ENCODE measurements at regions not wholly inside any gene's neighbourhood (a gene's known extent, or its start where the extent isn't known, plus 50 kb on each side); places are given as distances from the start of the nearest gene placed in this dataset.

- H3K9me2 ChIP-seq (ENCODE audit: low read depth, low read length), result no peaks in the 10 kb centered on the region
- H3K27ac ChIP-seq (ENCODE audit: low read depth, low read length, poor library complexity, severe bottlenecking), result no peak overlapping the region
- no peaks in the 10 kb centered on the region for H4K20me1 ChIP-seq (ENCODE audit: insufficient read depth, low read length)
- no peaks in the 10 kb centered on the region for H3K36me3 ChIP-seq (ENCODE audit: insufficient read depth, low read length)
- H3K4me2 ChIP-seq (ENCODE audit: low read length), result no peak overlapping the region
- H3K4me1 ChIP-seq (ENCODE audit: insufficient read depth, low read length, severe bottlenecking), result no peaks in the 10 kb centered on the region
- H2AFZ ChIP-seq (ENCODE audit: low read length), result no peak overlapping the region
- no peaks in the 10 kb centered on the region for H3F3A ChIP-seq (ENCODE audit: insufficient read depth, low read length)
- no peak overlapping the region for H3K9ac ChIP-seq (ENCODE audit: low read length)
- H3K9me3 ChIP-seq (ENCODE audit: low read length), result no peaks in the 10 kb centered on the region
- no peaks in the 10 kb centered on the region for H3K79me2 ChIP-seq (ENCODE audit: insufficient read depth, low read length)
- TF ChIP-seq, protein P1, sequence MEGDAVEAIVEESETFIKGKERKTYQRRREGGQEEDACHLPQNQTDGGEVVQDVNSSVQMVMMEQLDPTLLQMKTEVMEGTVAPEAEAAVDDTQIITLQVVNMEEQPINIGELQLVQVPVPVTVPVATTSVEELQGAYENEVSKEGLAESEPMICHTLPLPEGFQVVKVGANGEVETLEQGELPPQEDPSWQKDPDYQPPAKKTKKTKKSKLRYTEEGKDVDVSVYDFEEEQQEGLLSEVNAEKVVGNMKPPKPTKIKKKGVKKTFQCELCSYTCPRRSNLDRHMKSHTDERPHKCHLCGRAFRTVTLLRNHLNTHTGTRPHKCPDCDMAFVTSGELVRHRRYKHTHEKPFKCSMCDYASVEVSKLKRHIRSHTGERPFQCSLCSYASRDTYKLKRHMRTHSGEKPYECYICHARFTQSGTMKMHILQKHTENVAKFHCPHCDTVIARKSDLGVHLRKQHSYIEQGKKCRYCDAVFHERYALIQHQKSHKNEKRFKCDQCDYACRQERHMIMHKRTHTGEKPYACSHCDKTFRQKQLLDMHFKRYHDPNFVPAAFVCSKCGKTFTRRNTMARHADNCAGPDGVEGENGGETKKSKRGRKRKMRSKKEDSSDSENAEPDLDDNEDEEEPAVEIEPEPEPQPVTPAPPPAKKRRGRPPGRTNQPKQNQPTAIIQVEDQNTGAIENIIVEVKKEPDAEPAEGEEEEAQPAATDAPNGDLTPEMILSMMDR (IDR thresholded peaks at IDR 0.05; ENCODE audit: low read length), result no peak
- no peak for TF ChIP-seq EZH2 (IDR thresholded peaks at IDR 0.05; ENCODE audit: borderline replicate concordance, low read length)
- no peaks in the 10 kb centered on the region for H3K27me3 ChIP-seq (ENCODE audit: insufficient read depth, low read length)
- no peak overlapping the region for H3K4me3 ChIP-seq (ENCODE audit: low read depth, low read length, poor library complexity, severe bottlenecking)
These were observed 407.3 kb upstream of the FLRT2 start for GRCh38 chr14:85122690-85123089.

DNA sequence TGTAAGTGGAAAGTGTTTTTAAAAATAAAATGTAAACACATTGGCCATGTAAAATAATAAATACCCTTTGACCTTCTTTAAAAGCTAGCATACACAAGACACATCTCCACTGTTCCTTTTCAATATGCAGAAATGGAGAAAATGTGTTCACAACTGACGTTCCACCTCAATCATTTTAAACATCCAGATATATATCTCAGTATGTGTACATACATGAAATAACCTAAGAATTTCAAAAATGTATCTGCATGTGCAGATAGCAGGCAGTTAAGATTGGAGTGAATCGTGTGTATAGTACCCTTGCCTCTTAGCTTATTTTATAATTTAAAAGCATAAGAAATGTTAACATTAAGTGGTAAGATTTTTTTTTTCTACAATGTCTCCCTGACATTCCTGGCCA is 406.2 kb upstream of the FLRT2 start:
- Histone ChIP-seq H3K4me2 (ENCODE audit: low read length) (no peak overlapping the region), H3K9me2 (ENCODE audit: low read depth, low read length) (no peaks in the 10 kb centered on the region), H3K36me3 (ENCODE audit: insufficient read depth, low read length) (no peaks in the 10 kb centered on the region), H3K79me2 (ENCODE audit: insufficient read depth, low read length) (no peaks in the 10 kb centered on the region), H3K27me3 (ENCODE audit: insufficient read depth, low read length) (no peaks in the 10 kb centered on the region), H4K20me1 (ENCODE audit: insufficient read depth, low read length) (no peaks in the 10 kb centered on the region), H3K4me3 (ENCODE audit: low read depth, low read length, poor library complexity, severe bottlenecking) (no peak overlapping the region), H3K9ac (ENCODE audit: low read length) (no peak overlapping the region), H3K9me3 (ENCODE audit: low read length) (no peaks in the 10 kb centered on the region), H2AFZ (ENCODE audit: low read length) (no peak overlapping the region), H3K4me1 (ENCODE audit: insufficient read depth, low read length, severe bottlenecking) (no peaks in the 10 kb centered on the region), H3K27ac (ENCODE audit: low read depth, low read length, poor library complexity, severe bottlenecking) (no peak overlapping the region), H3F3A (ENCODE audit: insufficient read depth, low read length) (no peaks in the 10 kb centered on the region)
- TF ChIP-seq EZH2 (IDR thresholded peaks at IDR 0.05; ENCODE audit: borderline replicate concordance, low read length), result no peak
- TF ChIP-seq, protein P1 (IDR thresholded peaks at IDR 0.05; ENCODE audit: low read length), result no peak

DNA sequence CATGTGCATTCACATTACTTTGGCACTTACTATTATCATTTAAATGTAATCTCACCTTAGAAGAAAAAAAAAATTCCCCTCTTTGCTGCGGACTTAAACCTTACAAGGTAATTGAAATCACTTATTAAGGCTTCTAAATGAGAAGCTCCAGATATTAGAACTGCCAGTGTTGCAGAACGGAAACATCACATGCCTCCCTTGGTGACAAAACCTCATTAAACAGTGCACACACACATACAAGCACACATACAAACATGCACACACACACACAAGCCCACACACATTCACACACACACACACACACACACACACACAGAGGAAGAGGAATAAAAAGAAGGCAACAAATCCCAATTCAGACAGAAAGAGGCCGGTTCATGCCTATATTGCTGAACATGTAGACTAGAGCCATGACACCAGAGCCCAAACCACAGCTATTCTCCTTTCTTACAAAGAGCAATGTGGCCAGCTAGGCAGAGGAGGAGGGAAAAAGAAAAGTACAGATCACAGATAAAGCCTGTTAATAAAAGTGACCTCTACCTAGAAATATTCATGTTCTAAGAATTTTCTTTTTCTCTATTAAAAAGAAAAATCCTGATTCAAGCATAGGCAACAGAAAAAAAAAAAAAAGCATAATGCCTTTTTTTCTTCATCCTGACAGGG is 405.2 kb upstream of the FLRT2 start:
- Histone ChIP-seq H3K9me2 (ENCODE audit: low read depth, low read length) (no peaks in the 10 kb centered on the region), H3K79me2 (ENCODE audit: insufficient read depth, low read length) (no peaks in the 10 kb centered on the region), H3K9me3 (ENCODE audit: low read length) (no peaks in the 10 kb centered on the region), H3K9ac (ENCODE audit: low read length) (no peak overlapping the region), H3K27ac (ENCODE audit: low read depth, low read length, poor library complexity, severe bottlenecking) (no peak overlapping the region), H3K4me3 (ENCODE audit: low read depth, low read length, poor library complexity, severe bottlenecking) (no peak overlapping the region), H4K20me1 (ENCODE audit: insufficient read depth, low read length) (no peaks in the 10 kb centered on the region), H3K36me3 (ENCODE audit: insufficient read depth, low read length) (no peaks in the 10 kb centered on the region), H3K27me3 (ENCODE audit: insufficient read depth, low read length) (no peaks in the 10 kb centered on the region), H2AFZ (ENCODE audit: low read length) (no peak overlapping the region), H3K4me2 (ENCODE audit: low read length) (no peak overlapping the region), H3K4me1 (ENCODE audit: insufficient read depth, low read length, severe bottlenecking) (no peaks in the 10 kb centered on the region), H3F3A (ENCODE audit: insufficient read depth, low read length) (no peaks in the 10 kb centered on the region)
- TF ChIP-seq, protein P1 (IDR thresholded peaks at IDR 0.05; ENCODE audit: low read length), result no peak
- TF ChIP-seq EZH2 (IDR thresholded peaks at IDR 0.05; ENCODE audit: borderline replicate concordance, low read length), result no peak
